Upper lobe of left lung (tissue), 4 donors: ENCODE measurements at regions not wholly inside any gene's neighbourhood (a gene's known extent, or its start where the extent isn't known, plus 50 kb on each side); places are given as distances from the start of the nearest gene placed in this dataset.

Experiments used
- EP300 ChIP-seq, 4 donors: sonication (generic); formaldehyde crosslinking; IDR thresholded peaks; one replicate each; pipeline ENCODE4 v1.5.1; 2017; ENCODE audit warnings: antibody characterized with exemption in 4 of 4, control low read depth in 2 of 4
- POLR2A ChIP-seq, 4 donors: fragments of 450-650 bp; IDR thresholded peaks; one replicate each; pipeline ENCODE4 v1.5.1; 2016 to 2017; ENCODE audit warnings: antibody characterized with exemption in 4 of 4, mild to moderate bottlenecking in 2 of 4
- TF ChIP-seq, protein P1 (sequence below), 6 experiments: fragments of 450-650 bp in 4 of 6; fragments of 200-600 bp in 2 of 6; sonication (generic) in 2 of 6; IDR thresholded peaks; one replicate each; pipeline ENCODE4 v1.5.1; 2016 to 2019; ENCODE audit warnings: antibody characterized with exemption in 6 of 6

DNA sequence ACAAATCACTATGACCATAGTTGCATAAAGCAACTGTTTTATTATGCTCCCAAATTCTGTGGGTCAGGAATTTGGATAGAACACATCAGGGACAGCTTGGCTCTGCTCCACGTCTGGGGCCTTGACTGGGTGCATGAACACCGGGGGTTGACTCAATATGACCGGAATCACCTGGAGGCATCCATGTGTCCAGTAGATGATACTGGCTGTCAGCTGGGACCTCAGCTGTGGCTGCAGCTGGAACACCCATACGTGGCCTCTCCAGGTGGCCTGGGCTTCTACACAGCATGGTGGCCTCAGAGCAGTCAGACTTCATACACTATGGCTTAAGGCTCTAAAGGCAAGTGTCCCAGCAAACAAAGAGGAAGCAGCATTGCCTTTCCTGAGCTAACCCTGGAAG is 113.4 kb downstream of the NRN1 start:
- TF ChIP-seq, protein P1, sequence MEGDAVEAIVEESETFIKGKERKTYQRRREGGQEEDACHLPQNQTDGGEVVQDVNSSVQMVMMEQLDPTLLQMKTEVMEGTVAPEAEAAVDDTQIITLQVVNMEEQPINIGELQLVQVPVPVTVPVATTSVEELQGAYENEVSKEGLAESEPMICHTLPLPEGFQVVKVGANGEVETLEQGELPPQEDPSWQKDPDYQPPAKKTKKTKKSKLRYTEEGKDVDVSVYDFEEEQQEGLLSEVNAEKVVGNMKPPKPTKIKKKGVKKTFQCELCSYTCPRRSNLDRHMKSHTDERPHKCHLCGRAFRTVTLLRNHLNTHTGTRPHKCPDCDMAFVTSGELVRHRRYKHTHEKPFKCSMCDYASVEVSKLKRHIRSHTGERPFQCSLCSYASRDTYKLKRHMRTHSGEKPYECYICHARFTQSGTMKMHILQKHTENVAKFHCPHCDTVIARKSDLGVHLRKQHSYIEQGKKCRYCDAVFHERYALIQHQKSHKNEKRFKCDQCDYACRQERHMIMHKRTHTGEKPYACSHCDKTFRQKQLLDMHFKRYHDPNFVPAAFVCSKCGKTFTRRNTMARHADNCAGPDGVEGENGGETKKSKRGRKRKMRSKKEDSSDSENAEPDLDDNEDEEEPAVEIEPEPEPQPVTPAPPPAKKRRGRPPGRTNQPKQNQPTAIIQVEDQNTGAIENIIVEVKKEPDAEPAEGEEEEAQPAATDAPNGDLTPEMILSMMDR (IDR thresholded peaks at IDR 0.05) = no peak
- TF ChIP-seq POLR2A (IDR thresholded peaks at IDR 0.05) (no peak), EP300 (IDR thresholded peaks at IDR 0.05) (no peak)
